ENCODE measurements at regions not wholly inside any gene's neighbourhood (a gene's known extent, or its start where the extent isn't known, plus 50 kb on each side); places are given as distances from the start of the nearest gene placed in this dataset.

GRCh38 chr5:71993600-71993999, 113.7 kb upstream of the MAP1B start:
- no peaks in the 10 kb centered on the region for H3K27me3 ChIP-seq (ENCODE audit: control insufficient read depth, insufficient read depth, low read length)
- no peaks in the 10 kb centered on the region for H3K36me3 ChIP-seq (ENCODE audit: control insufficient read depth, insufficient read depth, low read length)
- H3K9me3 ChIP-seq (ENCODE audit: control insufficient read depth, insufficient read depth, low read depth, low read length): no peaks in the 10 kb centered on the region
- no peak overlapping the region for H3K27ac ChIP-seq (ENCODE audit: low read depth, low read length)
- H3K4me1 ChIP-seq (ENCODE audit: control insufficient read depth, insufficient read depth, low read length): no peaks in the 10 kb centered on the region
- H3K4me3 ChIP-seq (ENCODE audit: low read depth, low read length): no peak overlapping the region
- H3K9ac ChIP-seq (ENCODE audit: low read length): no peak overlapping the region

GRCh38 chr5:71996789-71997188, 110.5 kb upstream of the MAP1B start:
- Histone ChIP-seq H3K36me3 (ENCODE audit: control insufficient read depth, insufficient read depth, low read length) (no peaks in the 10 kb centered on the region), H3K27ac (ENCODE audit: low read depth, low read length) (no peak overlapping the region), H3K27me3 (ENCODE audit: control insufficient read depth, insufficient read depth, low read length) (no peaks in the 10 kb centered on the region), H3K9ac (ENCODE audit: low read length) (no peak overlapping the region), H3K4me1 (ENCODE audit: control insufficient read depth, insufficient read depth, low read length) (no peaks in the 10 kb centered on the region), H3K9me3 (ENCODE audit: control insufficient read depth, insufficient read depth, low read depth, low read length) (no peaks in the 10 kb centered on the region), H3K4me3 (ENCODE audit: low read depth, low read length) (no peak overlapping the region)

GRCh38 chr5:71998746-71999145, 108.5 kb upstream of the MAP1B start:
- H3K4me1 ChIP-seq (ENCODE audit: control insufficient read depth, insufficient read depth, low read length): no peaks in the 10 kb centered on the region
- H3K9me3 ChIP-seq (ENCODE audit: control insufficient read depth, insufficient read depth, low read depth, low read length): no peaks in the 10 kb centered on the region
- no peak overlapping the region for H3K9ac ChIP-seq (ENCODE audit: low read length)

GRCh38 chr5:72000707-72001106, 106.6 kb upstream of the MAP1B start:
- no peak overlapping the region for H3K4me3 ChIP-seq (ENCODE audit: low read depth, low read length)
- H3K4me1 ChIP-seq (ENCODE audit: control insufficient read depth, insufficient read depth, low read length): peaks cover 2% of the 10 kb centered on the region; the same call in 1 of the 2 replicates
- H3K9ac ChIP-seq (ENCODE audit: low read length): no peak overlapping the region
- no peaks in the 10 kb centered on the region for H3K9me3 ChIP-seq (ENCODE audit: control insufficient read depth, insufficient read depth, low read depth, low read length)
- no peak overlapping the region for H3K27ac ChIP-seq (ENCODE audit: low read depth, low read length)
- no peaks in the 10 kb centered on the region for H3K36me3 ChIP-seq (ENCODE audit: control insufficient read depth, insufficient read depth, low read length)
- no peaks in the 10 kb centered on the region for H3K27me3 ChIP-seq (ENCODE audit: control insufficient read depth, insufficient read depth, low read length)

More at GRCh38 chr5:71998746-71999145, 108.5 kb upstream of the MAP1B start:
- no peaks in the 10 kb centered on the region for H3K36me3 ChIP-seq (ENCODE audit: control insufficient read depth, insufficient read depth, low read length)
- no peak overlapping the region for H3K4me3 ChIP-seq (ENCODE audit: low read depth, low read length)
- H3K27ac ChIP-seq (ENCODE audit: low read depth, low read length): no peak overlapping the region
- H3K27me3 ChIP-seq (ENCODE audit: control insufficient read depth, insufficient read depth, low read length): no peaks in the 10 kb centered on the region

- no peaks in the 10 kb centered on the region for H3K36me3 ChIP-seq (ENCODE audit: control insufficient read depth, insufficient read depth, low read length)
- H3K4me3 ChIP-seq (ENCODE audit: low read depth, low read length): no peak overlapping the region
- no peak overlapping the region for H3K27ac ChIP-seq (ENCODE audit: low read depth, low read length)
- H3K9me3 ChIP-seq (ENCODE audit: control insufficient read depth, insufficient read depth, low read depth, low read length): no peaks in the 10 kb centered on the region
- H3K27me3 ChIP-seq (ENCODE audit: control insufficient read depth, insufficient read depth, low read length): no peaks in the 10 kb centered on the region
- H3K4me1 ChIP-seq (ENCODE audit: control insufficient read depth, insufficient read depth, low read length): peaks cover 19% of the 10 kb centered on the region
- no peak overlapping the region for H3K9ac ChIP-seq (ENCODE audit: low read length)
Observed at GRCh38 chr5:72005671-72006070, 101.6 kb upstream of the MAP1B start.

- peaks cover 19% of the 10 kb centered on the region for H3K4me1 ChIP-seq (ENCODE audit: control insufficient read depth, insufficient read depth, low read length)
- H3K27ac ChIP-seq (ENCODE audit: low read depth, low read length): no peak overlapping the region
- no peak overlapping the region for H3K4me3 ChIP-seq (ENCODE audit: low read depth, low read length)
- no peak overlapping the region for H3K9ac ChIP-seq (ENCODE audit: low read length)
- no peaks in the 10 kb centered on the region for H3K27me3 ChIP-seq (ENCODE audit: control insufficient read depth, insufficient read depth, low read length)
- H3K9me3 ChIP-seq (ENCODE audit: control insufficient read depth, insufficient read depth, low read depth, low read length): no peaks in the 10 kb centered on the region
- H3K36me3 ChIP-seq (ENCODE audit: control insufficient read depth, insufficient read depth, low read length): no peaks in the 10 kb centered on the region
Observed at GRCh38 chr5:72006361-72006760, 100.9 kb upstream of the MAP1B start.

- Histone ChIP-seq H3K4me3 (ENCODE audit: low read depth, low read length) (no peak overlapping the region), H3K27ac (ENCODE audit: low read depth, low read length) (no peak overlapping the region), H3K27me3 (ENCODE audit: control insufficient read depth, insufficient read depth, low read length) (no peaks in the 10 kb centered on the region), H3K4me1 (ENCODE audit: control insufficient read depth, insufficient read depth, low read length) (peaks cover 19% of the 10 kb centered on the region), H3K9ac (ENCODE audit: low read length) (no peak overlapping the region), H3K9me3 (ENCODE audit: control insufficient read depth, insufficient read depth, low read depth, low read length) (no peaks in the 10 kb centered on the region), H3K36me3 (ENCODE audit: control insufficient read depth, insufficient read depth, low read length) (no peaks in the 10 kb centered on the region)
Observed at GRCh38 chr5:72007336-72008111, 99.8 kb upstream of the MAP1B start.

- peaks cover 26% of the 10 kb centered on the region for H3K4me1 ChIP-seq (ENCODE audit: control insufficient read depth, insufficient read depth, low read length)
- H3K27me3 ChIP-seq (ENCODE audit: control insufficient read depth, insufficient read depth, low read length): no peaks in the 10 kb centered on the region
- no peak overlapping the region for H3K9ac ChIP-seq (ENCODE audit: low read length)
- H3K4me3 ChIP-seq (ENCODE audit: low read depth, low read length): no peak overlapping the region
- no peak overlapping the region for H3K27ac ChIP-seq (ENCODE audit: low read depth, low read length)
- no peaks in the 10 kb centered on the region for H3K36me3 ChIP-seq (ENCODE audit: control insufficient read depth, insufficient read depth, low read length)
- H3K9me3 ChIP-seq (ENCODE audit: control insufficient read depth, insufficient read depth, low read depth, low read length): no peaks in the 10 kb centered on the region
Observed at GRCh38 chr5:72009280-72009679, 98.0 kb upstream of the MAP1B start.

- Histone ChIP-seq H3K4me3 (ENCODE audit: low read depth, low read length) (no peak overlapping the region), H3K4me1 (ENCODE audit: control insufficient read depth, insufficient read depth, low read length) (peaks cover 30% of the 10 kb centered on the region), H3K27ac (ENCODE audit: low read depth, low read length) (no peak overlapping the region), H3K9me3 (ENCODE audit: control insufficient read depth, insufficient read depth, low read depth, low read length) (no peaks in the 10 kb centered on the region), H3K27me3 (ENCODE audit: control insufficient read depth, insufficient read depth, low read length) (no peaks in the 10 kb centered on the region), H3K9ac (ENCODE audit: low read length) (no peak overlapping the region), H3K36me3 (ENCODE audit: control insufficient read depth, insufficient read depth, low read length) (no peaks in the 10 kb centered on the region)
Observed at GRCh38 chr5:72010430-72010829, 96.8 kb upstream of the MAP1B start.

- no peak overlapping the region for H3K9ac ChIP-seq (ENCODE audit: low read length)
- H3K9me3 ChIP-seq (ENCODE audit: control insufficient read depth, insufficient read depth, low read depth, low read length): no peaks in the 10 kb centered on the region
- H3K4me3 ChIP-seq (ENCODE audit: low read depth, low read length): no peak overlapping the region
- peaks cover 22% of the 10 kb centered on the region for H3K4me1 ChIP-seq (ENCODE audit: control insufficient read depth, insufficient read depth, low read length)
- no peak overlapping the region for H3K27ac ChIP-seq (ENCODE audit: low read depth, low read length)
- no peaks in the 10 kb centered on the region for H3K36me3 ChIP-seq (ENCODE audit: control insufficient read depth, insufficient read depth, low read length)
- no peaks in the 10 kb centered on the region for H3K27me3 ChIP-seq (ENCODE audit: control insufficient read depth, insufficient read depth, low read length)
Observed at GRCh38 chr5:72012906-72013305, 94.4 kb upstream of the MAP1B start.

GRCh38 chr5:72013766-72014624, 93.3 kb upstream of the MAP1B start:
- Histone ChIP-seq H3K4me1 (ENCODE audit: control insufficient read depth, insufficient read depth, low read length) (peaks cover 21% of the 10 kb centered on the region), H3K4me3 (ENCODE audit: low read depth, low read length) (no peak overlapping the region), H3K27me3 (ENCODE audit: control insufficient read depth, insufficient read depth, low read length) (no peaks in the 10 kb centered on the region), H3K9me3 (ENCODE audit: control insufficient read depth, insufficient read depth, low read depth, low read length) (no peaks in the 10 kb centered on the region), H3K36me3 (ENCODE audit: control insufficient read depth, insufficient read depth, low read length) (no peaks in the 10 kb centered on the region), H3K27ac (ENCODE audit: low read depth, low read length) (no peak overlapping the region), H3K9ac (ENCODE audit: low read length) (no peak overlapping the region)

Data from HUES6 (cell line).